Erythroblast (primary cell): ENCODE measurements at regions not wholly inside any gene's neighbourhood (a gene's known extent, or its start where the extent isn't known, plus 50 kb on each side); places are given as distances from the start of the nearest gene placed in this dataset.

Experiments
- GATA1 ChIP-seq: IDR thresholded peaks from 2 replicates; pipeline ENCODE4 v1.6.1; 2011; ENCODE audit warnings: low read depth, mild to moderate bottlenecking, control low read depth, low read length, moderate library complexity
- POLR2A ChIP-seq: IDR thresholded peaks from 2 replicates; pipeline ENCODE4 v1.6.1; 2011; ENCODE audit warnings: mild to moderate bottlenecking, low read length

DNA sequence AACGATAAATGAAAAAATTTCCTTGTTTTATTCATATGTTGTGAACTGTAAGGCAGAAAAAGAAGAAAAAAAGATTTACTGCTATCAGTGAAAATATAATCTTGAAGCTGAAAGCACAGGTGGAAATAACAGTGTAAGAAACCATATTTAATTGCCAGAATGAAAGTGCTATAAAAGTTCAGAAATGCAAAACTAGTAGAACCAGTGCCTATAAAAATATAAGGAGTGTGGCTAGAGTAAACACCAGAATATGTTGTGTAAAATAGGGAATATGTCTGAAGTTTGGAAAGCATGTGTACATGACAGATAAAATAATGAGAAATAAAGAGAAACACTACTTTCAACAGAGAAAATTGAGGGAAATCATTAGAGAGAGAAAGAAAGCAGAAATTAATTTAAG, 350.5 kb upstream of the NPSR1 start:
- TF ChIP-seq POLR2A (no peak), GATA1 (no peak)
